Liver (tissue), 8 donors: ENCODE measurements at regions not wholly inside any gene's neighbourhood (a gene's known extent, or its start where the extent isn't known, plus 50 kb on each side); places are given as distances from the start of the nearest gene placed in this dataset.

Experiments
- DNase-seq: peaks from one replicate; pipeline ENCODE4 v3.0.0-alpha.2; 2017; ENCODE audit warnings: low spot score
- H3K27ac ChIP-seq, 2 donors: one replicate each; pipeline ENCODE4 v1.7.0; 2013; ENCODE audit warnings: inconsistent platforms in 2 of 2, low read length in 2 of 2, control low read depth in 1 of 2, low read depth in 1 of 2, mild to moderate bottlenecking in 1 of 2
- H3K27me3 ChIP-seq, 4 donors: one replicate each; pipeline versions ENCODE4 v1.6.1 to v1.7.0; 2013; ENCODE audit warnings: low read length in 3 of 4, inconsistent platforms in 1 of 4, mild to moderate bottlenecking in 1 of 4, moderate library complexity in 1 of 4; ENCODE audit not compliant: control insufficient read depth in 4 of 4, insufficient read depth in 4 of 4
- H3K36me3 ChIP-seq, 4 donors: one replicate each; pipeline versions ENCODE4 v1.6.1 to v1.7.0; 2013; ENCODE audit warnings: low read length in 3 of 4, mild to moderate bottlenecking in 3 of 4, low read depth in 1 of 4, moderate library complexity in 1 of 4; ENCODE audit not compliant: control insufficient read depth in 4 of 4, insufficient read depth in 3 of 4
- H3K4me1 ChIP-seq, 4 donors: one replicate each; pipeline versions ENCODE4 v1.6.1 to v1.7.0; 2013; ENCODE audit warnings: low read length in 3 of 4, mild to moderate bottlenecking in 3 of 4, moderate library complexity in 1 of 4; ENCODE audit not compliant: control insufficient read depth in 4 of 4, insufficient read depth in 4 of 4
- H3K4me3 ChIP-seq, 3 donors: one replicate each; pipeline versions ENCODE4 v1.6.1 to v1.7.0; 2013; ENCODE audit warnings: low read length in 3 of 3, control low read depth in 1 of 3, low read depth in 1 of 3, mild to moderate bottlenecking in 1 of 3
- H3K9ac ChIP-seq, 2 donors: one replicate each; pipeline ENCODE4 v1.7.0; 2013; ENCODE audit warnings: low read length in 2 of 2, mild to moderate bottlenecking in 2 of 2, moderate library complexity in 2 of 2, control low read depth in 1 of 2, low read depth in 1 of 2
- H3K9me3 ChIP-seq, 4 donors: one replicate each; pipeline versions ENCODE4 v1.6.1 to v1.7.0; 2013; ENCODE audit warnings: low read length in 3 of 4; ENCODE audit not compliant: control insufficient read depth in 4 of 4
- CTCF ChIP-seq: fragments of 150-350 bp; IDR thresholded peaks from 2 replicates; pipeline ENCODE4 v1.5.1; 2017; ENCODE audit warnings: improper control_type of control experiment, low read depth, low read length; ENCODE audit not compliant: missing input control
- EGR1 ChIP-seq, 2 donors: IDR thresholded peaks; 2 replicates each; pipeline ENCODE4 v1.6.1; 2016 to 2018; ENCODE audit warnings: antibody characterized with exemption in 2 of 2, low read depth in 2 of 2
- FOXA1 ChIP-seq: IDR thresholded peaks from 2 replicates; pipeline ENCODE4 v1.6.1; 2016; ENCODE audit warnings: antibody characterized with exemption
- FOXA2 ChIP-seq: IDR thresholded peaks from 2 replicates; pipeline ENCODE4 v1.6.1; 2016; ENCODE audit warnings: antibody characterized with exemption
- GABPA ChIP-seq, 2 donors: IDR thresholded peaks in 1 of 2; conservative IDR thresholded peaks in 1 of 2; 2 replicates each; pipeline ENCODE4 v1.6.1; 2016; ENCODE audit warnings: antibody characterized with exemption in 2 of 2, mild to moderate bottlenecking in 1 of 2, moderate library complexity in 1 of 2
- HNF4A ChIP-seq, 2 donors: conservative IDR thresholded peaks; 2 replicates each; pipeline ENCODE4 v1.6.1; 2016; ENCODE audit warnings: antibody characterized with exemption in 2 of 2, mild to moderate bottlenecking in 2 of 2
- HNF4G ChIP-seq: IDR thresholded peaks from 2 replicates; pipeline ENCODE4 v1.6.1; 2016; ENCODE audit warnings: antibody characterized with exemption
- JUND ChIP-seq, 2 donors: IDR thresholded peaks; 2 replicates each; pipeline ENCODE4 v1.6.1; 2016; ENCODE audit warnings: antibody characterized with exemption in 2 of 2
- NR2F2 ChIP-seq: IDR thresholded peaks from 2 replicates; pipeline ENCODE4 v1.6.1; 2016; ENCODE audit warnings: antibody characterized with exemption
- RAD21 ChIP-seq, 2 donors: IDR thresholded peaks; 2 replicates each; pipeline ENCODE4 v1.6.1; 2016; ENCODE audit warnings: antibody characterized with exemption in 2 of 2, mild to moderate bottlenecking in 2 of 2
- REST ChIP-seq: IDR thresholded peaks from 2 replicates; pipeline ENCODE4 v1.6.1; 2016; ENCODE audit warnings: antibody characterized with exemption, mild to moderate bottlenecking
- RXRA ChIP-seq, 2 donors: IDR thresholded peaks; 2 replicates each; pipeline ENCODE4 v1.6.1; 2017 to 2018; ENCODE audit warnings: antibody characterized with exemption in 2 of 2, mild to moderate bottlenecking in 1 of 2
- SP1 ChIP-seq: IDR thresholded peaks from 2 replicates; pipeline ENCODE4 v1.6.1; 2018; ENCODE audit warnings: antibody characterized with exemption, mild to moderate bottlenecking
- TAF1 ChIP-seq: conservative IDR thresholded peaks from 2 replicates; pipeline ENCODE4 v1.6.1; 2016; ENCODE audit warnings: antibody characterized with exemption, mild to moderate bottlenecking
- YY1 ChIP-seq: IDR thresholded peaks from 2 replicates; pipeline ENCODE4 v1.6.1; 2016; ENCODE audit warnings: antibody characterized with exemption, mild to moderate bottlenecking
- WGBS: extraction: QIAGEN DNeasy Blood & Tissue Kit; methylation state at CpG from one replicate; pipeline ENCODE4 v1.1.7; 2013; 5-methylcytosine and 5-hydroxymethylcytosine counted together
- TF ChIP-seq, protein P1 (sequence below): IDR thresholded peaks from 2 replicates; pipeline ENCODE4 v1.6.1; 2016; ENCODE audit warnings: antibody characterized with exemption
- TF ChIP-seq, protein P2 (sequence below): IDR thresholded peaks from 2 replicates; pipeline ENCODE4 v1.6.1; 2016; ENCODE audit warnings: antibody characterized with exemption
- TF ChIP-seq, protein P3 (sequence below): IDR thresholded peaks from 2 replicates; pipeline ENCODE4 v1.6.1; 2016; ENCODE audit warnings: antibody characterized with exemption
- donor health status: healthy.
- donor health status: healthy.
- donor health status: healthy.
- donor health status: healthy.
- donor health status: healthy.

- Histone ChIP-seq H3K9ac (no peak overlapping the region), H3K27ac (no peak overlapping the region), H3K36me3 (no peaks in the 10 kb centered on the region), H3K4me3 (no peak overlapping the region), H3K9me3 (no peaks in the 10 kb centered on the region), H3K27me3 (no peaks in the 10 kb centered on the region), H3K4me1 (no peaks in the 10 kb centered on the region)
- TF ChIP-seq TAF1 = no peak
- no peak for TF ChIP-seq JUND (IDR thresholded peaks at IDR 0.05)
- TF ChIP-seq YY1 = no peak
- TF ChIP-seq, protein P1, sequence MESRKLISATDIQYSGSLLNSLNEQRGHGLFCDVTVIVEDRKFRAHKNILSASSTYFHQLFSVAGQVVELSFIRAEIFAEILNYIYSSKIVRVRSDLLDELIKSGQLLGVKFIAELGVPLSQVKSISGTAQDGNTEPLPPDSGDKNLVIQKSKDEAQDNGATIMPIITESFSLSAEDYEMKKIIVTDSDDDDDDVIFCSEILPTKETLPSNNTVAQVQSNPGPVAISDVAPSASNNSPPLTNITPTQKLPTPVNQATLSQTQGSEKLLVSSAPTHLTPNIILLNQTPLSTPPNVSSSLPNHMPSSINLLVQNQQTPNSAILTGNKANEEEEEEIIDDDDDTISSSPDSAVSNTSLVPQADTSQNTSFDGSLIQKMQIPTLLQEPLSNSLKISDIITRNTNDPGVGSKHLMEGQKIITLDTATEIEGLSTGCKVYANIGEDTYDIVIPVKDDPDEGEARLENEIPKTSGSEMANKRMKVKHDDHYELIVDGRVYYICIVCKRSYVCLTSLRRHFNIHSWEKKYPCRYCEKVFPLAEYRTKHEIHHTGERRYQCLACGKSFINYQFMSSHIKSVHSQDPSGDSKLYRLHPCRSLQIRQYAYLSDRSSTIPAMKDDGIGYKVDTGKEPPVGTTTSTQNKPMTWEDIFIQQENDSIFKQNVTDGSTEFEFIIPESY = no peak
- TF ChIP-seq SP1 = no peak
- TF ChIP-seq, protein P2, sequence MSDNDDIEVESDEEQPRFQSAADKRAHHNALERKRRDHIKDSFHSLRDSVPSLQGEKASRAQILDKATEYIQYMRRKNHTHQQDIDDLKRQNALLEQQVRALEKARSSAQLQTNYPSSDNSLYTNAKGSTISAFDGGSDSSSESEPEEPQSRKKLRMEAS = no peak
- TF ChIP-seq REST = no peak
- no peak for TF ChIP-seq HNF4A (conservative IDR thresholded peaks at IDR 0.05)
- 82% methylated on average over 3 of the region's 3 CpGs for WGBS
- DNase-seq = no peak
Measured at GRCh38 chr6:90456001-90456400, 130.9 kb downstream of the MAP3K7 start.

DNA sequence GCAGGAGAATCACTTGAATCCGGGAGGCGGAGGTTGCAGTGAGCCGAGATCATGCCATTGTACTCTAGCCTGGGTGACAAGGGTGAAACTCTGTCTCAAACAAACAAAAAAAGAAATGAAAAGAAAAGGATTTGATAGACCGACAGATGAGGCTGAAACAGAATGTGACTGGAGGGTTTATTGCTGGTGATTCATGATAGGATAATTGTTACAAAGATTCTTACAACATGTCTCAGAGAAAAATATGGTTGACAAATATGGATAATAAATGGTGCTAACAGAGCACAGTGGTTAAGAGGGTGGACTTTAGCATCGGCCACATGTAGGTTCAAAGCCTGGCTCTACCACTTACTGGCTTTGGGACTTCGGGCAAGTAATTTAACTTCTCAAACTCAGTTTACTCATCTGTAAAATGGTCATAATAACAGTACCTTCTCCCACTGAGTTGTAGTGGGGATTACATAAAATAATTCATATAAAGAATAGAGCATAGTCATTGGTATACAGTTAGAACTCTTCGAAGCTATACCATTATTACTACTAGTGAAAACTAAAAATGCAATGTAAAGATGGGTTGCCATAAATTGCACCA lies 131.9 kb downstream of the MAP3K7 start:
- Histone ChIP-seq H3K4me3 (no peak overlapping the region), H3K4me1 (no peaks in the 10 kb centered on the region), H3K27ac (no peak overlapping the region), H3K36me3 (no peaks in the 10 kb centered on the region), H3K27me3 (no peaks in the 10 kb centered on the region), H3K9ac (no peak overlapping the region), H3K9me3 (no peaks in the 10 kb centered on the region)
- no peak for DNase-seq
- WGBS = 86% methylated on average over 7 of the region's 7 CpGs
- TF ChIP-seq FOXA1 = no peak
- TF ChIP-seq NR2F2 = no peak
- no peak for TF ChIP-seq HNF4G
- no peak for TF ChIP-seq REST
- TF ChIP-seq JUND (IDR thresholded peaks at IDR 0.05) = no peak
- TF ChIP-seq TAF1 = no peak
- no peak for TF ChIP-seq YY1
- TF ChIP-seq, protein P3, sequence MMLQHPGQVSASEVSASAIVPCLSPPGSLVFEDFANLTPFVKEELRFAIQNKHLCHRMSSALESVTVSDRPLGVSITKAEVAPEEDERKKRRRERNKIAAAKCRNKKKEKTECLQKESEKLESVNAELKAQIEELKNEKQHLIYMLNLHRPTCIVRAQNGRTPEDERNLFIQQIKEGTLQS = no peak
- TF ChIP-seq, protein P1 = no peak
- TF ChIP-seq HNF4A (conservative IDR thresholded peaks at IDR 0.05) = no peak
- TF ChIP-seq GABPA (IDR thresholded peaks at IDR 0.05 in 1 of 2, conservative IDR thresholded peaks at IDR 0.05 in 1 of 2) = no peak
- no peak for TF ChIP-seq FOXA2
- no peak for TF ChIP-seq CTCF
- TF ChIP-seq, protein P2 = no peak
- TF ChIP-seq SP1 = no peak
- TF ChIP-seq RAD21 (IDR thresholded peaks at IDR 0.05) = no peak
- TF ChIP-seq RXRA (IDR thresholded peaks at IDR 0.05) = no peak
- no peak for TF ChIP-seq EGR1 (IDR thresholded peaks at IDR 0.05; ENCODE audit: low read depth in 2 of 2)
